HG03469 (cell line): ENCODE measurements at regions not wholly inside any gene's neighbourhood (a gene's known extent, or its start where the extent isn't known, plus 50 kb on each side); places are given as distances from the start of the nearest gene placed in this dataset.

Source experiments
- ATAC-seq: cut with Tn5 transposase; IDR thresholded peaks from one replicate; pipeline ENCODE4 v1.9.1; 2021; ENCODE audit warnings: mild to moderate bottlenecking, moderate library complexity, moderate number of reproducible peaks; ENCODE audit not compliant: unreplicated experiment

DNA sequence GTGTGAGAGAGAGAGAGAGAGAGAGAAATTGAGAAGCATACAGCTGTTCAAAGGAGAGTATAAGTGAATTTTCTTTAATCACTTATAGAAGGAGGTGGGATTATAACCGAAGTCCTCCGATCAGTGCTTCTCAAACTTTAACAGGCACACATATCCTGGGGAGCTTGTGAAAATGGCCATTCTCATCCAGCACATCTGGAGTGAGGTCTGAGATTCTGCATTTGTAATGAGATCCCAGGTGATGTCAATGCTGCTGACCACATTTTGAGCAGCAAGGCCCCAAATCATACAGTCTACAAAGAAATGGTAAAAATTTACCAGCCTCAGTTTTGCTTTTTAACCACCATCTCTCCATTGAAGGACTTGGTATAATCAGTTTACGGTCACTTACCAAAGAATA lies 219.0 kb downstream of the PTEN start:
- peak; percentile 3 for ATAC-seq

GRCh38 chr10:88082806-88083596 lies 219.6 kb downstream of the PTEN start:
- peak; percentile 57 for ATAC-seq

DNA sequence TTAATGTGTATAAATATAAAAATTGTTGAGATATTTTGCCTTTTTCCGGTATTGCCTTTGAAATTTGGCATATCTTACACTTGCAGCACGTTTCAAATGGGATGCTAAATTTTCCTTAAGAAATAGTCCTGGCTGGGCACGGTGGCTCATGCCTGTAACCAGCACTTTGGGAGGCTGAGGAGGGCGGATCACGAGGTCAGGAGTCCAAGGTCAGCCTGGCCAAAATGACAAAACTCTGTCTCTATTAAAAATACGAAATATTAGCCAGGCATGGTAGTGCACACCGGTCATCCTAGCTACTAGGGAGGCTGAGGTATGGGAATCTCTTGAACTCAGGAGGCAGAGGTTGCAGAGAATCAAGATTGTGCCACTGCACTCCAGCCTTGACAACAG lies 220.2 kb downstream of the PTEN start:
- no peak for ATAC-seq

GRCh38 chr10:88086187-88086960 lies 222.9 kb downstream of the PTEN start:
- ATAC-seq: no peak

DNA sequence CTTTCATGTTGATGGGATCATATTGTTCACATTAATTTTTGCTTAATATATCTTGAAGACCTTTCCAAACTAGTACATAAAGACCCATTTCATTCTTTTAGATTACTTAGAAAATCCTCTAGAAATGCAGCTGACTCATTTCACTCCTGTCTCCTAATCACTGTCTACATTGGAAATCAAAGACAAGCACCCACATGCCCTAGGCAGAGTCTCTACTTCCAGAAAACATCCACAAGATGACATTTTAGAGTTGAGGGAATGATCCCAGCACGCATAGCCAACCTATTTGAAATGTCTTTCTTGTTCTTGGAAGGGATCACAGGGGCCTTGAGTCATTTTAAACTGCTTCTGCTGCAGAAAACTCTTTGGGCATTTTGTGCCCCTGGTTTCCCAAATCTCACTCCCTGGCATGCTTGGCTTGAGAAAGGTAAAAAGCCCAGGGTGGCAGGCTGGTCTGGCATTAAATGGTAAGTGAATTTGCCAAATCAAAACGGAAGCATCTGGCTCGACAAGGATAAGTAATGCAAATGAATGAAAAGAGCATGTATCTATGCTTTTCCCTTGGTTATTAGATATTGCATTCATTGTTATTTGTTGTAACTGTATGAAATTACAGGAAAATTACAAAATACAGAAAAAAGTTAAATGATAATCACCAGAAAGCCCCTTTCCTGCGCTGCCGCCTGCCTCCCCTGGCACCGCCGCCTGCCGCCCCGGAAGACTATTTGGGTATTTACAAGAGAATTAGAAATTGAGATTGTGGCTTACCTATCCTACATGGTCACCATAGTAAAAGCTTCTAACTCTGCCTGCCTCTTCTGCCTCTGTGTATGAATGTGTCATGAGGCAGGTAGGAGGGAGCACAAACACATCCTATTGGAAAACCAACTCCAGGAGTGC lies 225.3 kb downstream of the PTEN start:
- ATAC-seq: no peak

- ATAC-seq: no peak
Observed at GRCh38 chr10:88089498-88089897, 226.1 kb downstream of the PTEN start.

GRCh38 chr10:88090568-88091214 lies 227.3 kb downstream of the PTEN start:
- no peak for ATAC-seq

DNA sequence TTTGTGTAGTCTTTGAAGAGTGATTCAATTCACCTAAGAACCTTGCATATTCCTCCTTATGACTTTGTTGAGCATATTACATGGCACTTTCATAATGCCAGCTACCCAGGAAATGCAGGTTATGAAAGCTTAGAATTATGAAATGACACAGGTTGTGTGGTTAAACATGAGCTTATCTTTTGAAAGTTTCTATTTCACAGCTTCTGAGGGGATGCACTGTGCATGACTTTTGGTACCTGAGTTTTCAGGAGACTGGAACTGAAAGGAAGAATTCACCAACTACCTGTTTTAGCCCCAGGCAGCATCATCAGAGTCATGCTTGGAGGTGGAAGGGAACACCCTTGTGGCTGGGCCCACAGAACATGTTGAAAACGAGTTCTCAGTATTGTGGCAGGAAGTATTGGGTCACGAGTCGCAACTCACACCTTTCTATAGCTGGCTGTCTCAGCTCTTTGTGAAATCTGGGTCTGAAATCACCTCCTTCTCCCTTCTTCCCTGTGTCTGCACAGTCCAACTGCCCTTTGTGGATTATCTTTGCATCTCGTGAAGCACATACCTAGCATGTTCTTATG lies 228.2 kb downstream of the PTEN start:
- peak; percentile 83 for ATAC-seq

DNA sequence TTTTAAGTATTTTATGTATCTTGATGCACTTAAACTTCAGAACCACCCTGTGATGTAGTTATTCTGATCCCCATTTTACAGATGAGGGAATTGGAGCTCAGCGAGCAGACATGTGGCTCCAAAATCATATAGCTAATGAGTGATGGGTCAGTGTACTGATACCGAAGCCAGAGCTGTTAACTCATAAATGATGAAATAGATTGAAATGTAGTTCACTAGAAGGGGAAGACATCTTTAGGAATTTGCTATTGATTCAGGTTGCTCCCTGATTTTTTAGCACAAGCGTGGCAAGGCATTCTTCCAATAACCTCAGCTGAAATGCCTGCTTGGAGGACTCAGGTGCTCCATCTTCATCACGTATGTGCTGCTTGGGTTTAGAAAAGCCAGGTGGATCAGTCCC lies 228.8 kb downstream of the PTEN start:
- ATAC-seq: no peak

- no peak for ATAC-seq
Observed at GRCh38 chr10:88092973-88093372, 229.5 kb downstream of the PTEN start.

GRCh38 chr10:88094795-88095194 lies 231.4 kb downstream of the PTEN start:
- ATAC-seq: no peak

GRCh38 chr10:88095223-88095721 lies 231.8 kb downstream of the PTEN start:
- ATAC-seq: no peak

- no peak for ATAC-seq
Observed at GRCh38 chr10:88095778-88096431, 232.5 kb downstream of the PTEN start.

DNA sequence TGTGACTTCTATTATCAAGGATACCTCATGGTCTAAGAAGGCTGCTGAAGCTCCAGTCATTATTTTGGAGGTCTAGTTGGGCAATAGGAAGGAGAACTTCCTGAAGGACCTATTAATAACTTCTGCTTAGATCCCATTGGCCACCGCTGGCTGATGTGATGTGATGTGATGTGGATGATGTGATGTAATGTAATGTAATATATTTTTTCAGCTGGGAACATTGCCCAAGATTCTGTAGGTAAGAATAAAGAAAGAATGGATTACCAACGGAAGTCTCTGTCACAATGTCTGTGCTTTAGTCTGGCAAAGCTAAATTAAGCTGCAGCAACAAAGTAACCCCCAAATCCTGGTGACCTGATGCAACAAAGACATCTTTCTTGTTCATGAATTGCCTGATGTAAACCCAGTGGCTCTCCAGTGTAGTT lies 233.7 kb downstream of the PTEN start:
- no peak for ATAC-seq

DNA sequence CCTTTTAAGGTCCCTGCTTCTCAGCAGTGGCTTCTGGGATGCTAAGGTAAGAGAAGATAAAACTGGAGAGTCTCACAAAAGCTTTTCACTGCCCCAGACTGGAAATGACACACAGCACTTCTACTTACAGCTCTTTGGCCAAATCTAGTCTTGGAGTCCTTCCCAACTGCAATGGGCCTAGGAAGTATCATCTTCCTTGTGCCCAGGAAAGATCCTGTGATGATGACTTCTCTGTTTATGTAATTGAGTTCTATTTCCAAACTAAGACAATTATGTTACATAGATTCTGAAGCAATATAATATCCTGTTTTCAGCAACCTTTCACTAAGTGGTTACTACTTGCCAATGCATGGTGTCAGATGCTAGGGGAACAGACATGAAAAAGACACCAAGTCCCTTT lies 234.1 kb downstream of the PTEN start:
- no peak for ATAC-seq

DNA sequence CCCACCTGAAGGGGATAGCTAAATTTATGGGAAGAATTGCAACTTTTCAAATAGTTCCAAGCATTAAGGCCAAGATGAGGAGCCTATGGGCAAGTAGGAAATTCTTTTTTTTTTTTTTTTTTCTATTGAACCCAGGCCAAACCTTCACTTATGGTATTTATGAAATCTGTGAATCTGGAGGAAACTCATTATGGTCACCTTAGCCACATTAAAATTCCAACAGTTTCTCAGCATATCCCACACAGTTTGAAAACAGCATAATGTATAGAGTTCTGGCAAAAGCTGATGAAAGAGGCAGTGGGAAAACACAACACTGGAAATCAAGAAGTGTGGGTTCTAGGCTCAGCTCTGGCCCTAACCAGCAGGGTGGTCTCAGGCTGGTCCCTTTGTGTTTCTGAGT lies 236.9 kb downstream of the PTEN start:
- no peak for ATAC-seq

DNA sequence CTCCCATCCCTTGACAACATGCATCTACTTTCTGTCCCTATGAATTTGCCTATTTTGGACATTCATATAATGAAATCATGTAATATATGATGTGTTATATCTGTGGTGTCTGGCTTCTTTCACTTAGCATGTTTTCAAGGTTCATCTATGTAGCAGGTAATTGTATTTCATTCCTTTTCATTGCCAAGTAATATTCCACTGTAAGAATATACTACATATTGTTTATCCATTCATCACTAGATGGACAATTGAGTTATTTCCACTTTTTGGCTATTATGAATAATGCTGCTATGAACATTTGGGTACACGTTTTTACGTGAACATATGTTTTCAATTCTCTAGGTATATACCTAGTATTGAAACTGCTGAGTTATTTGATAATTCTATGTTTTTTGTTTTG lies 238.2 kb downstream of the PTEN start:
- no peak for ATAC-seq

DNA sequence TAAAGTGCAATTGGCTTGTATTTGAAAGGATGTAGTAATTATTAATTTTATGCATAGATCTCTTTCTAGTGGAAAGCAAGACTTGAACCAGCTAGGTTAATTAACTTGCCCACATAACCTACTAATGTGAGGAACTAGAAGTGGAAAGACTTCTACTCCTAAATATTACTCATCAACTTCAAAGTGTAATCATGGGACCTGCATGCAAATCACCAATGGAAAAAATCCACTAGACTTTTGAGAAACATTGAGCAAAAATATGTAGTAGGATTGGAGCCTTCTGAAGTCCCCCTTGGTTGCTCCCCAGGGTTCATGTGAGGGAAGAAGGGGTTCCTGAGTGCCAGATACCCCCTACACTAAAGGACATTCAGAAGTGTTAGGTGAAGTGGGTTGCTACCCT lies 240.2 kb downstream of the PTEN start:
- no peak for ATAC-seq

- no peak for ATAC-seq
Observed at GRCh38 chr10:88104223-88104622, 240.8 kb downstream of the PTEN start.

- no peak for ATAC-seq
Observed at GRCh38 chr10:88106366-88106765, 242.9 kb downstream of the PTEN start.
